OCI-LY1 (cell line): ENCODE measurements at regions not wholly inside any gene's neighbourhood (a gene's known extent, or its start where the extent isn't known, plus 50 kb on each side); places are given as distances from the start of the nearest gene placed in this dataset.

ENCODE experiments used
- H2AFZ ChIP-seq: fragments of 200-600 bp; sonication (generic), shearing (Covaris generic); 2 replicates; pipeline ENCODE4 v1.6.0; 2014; ENCODE audit warnings: antibody characterized with exemption, mild to moderate bottlenecking, low read length
- H3F3A ChIP-seq: fragments of 200-600 bp; sonication (generic), shearing (Covaris generic); 2 replicates; pipeline ENCODE4 v1.6.0; 2014; ENCODE audit warnings: mild to moderate bottlenecking, antibody characterized with exemption, low read length, moderate library complexity; ENCODE audit not compliant: insufficient read depth
- H3K27ac ChIP-seq: fragments of 200-600 bp; sonication (generic); 2 replicates; pipeline ENCODE4 v1.5.1; 2014; ENCODE audit warnings: low read length, mixed run types, mild to moderate bottlenecking, low read depth; ENCODE audit not compliant: poor library complexity, severe bottlenecking
- H3K27me3 ChIP-seq: fragments of 200-600 bp; sonication (generic); 2 replicates; pipeline ENCODE4 v1.6.0; 2014; ENCODE audit warnings: antibody characterized with exemption, mild to moderate bottlenecking, low read length, moderate library complexity; ENCODE audit not compliant: insufficient read depth
- H3K36me3 ChIP-seq: fragments of 200-600 bp; sonication (generic); 2 replicates; pipeline ENCODE4 v1.6.1; 2014; ENCODE audit warnings: mild to moderate bottlenecking, antibody characterized with exemption, low read length, moderate library complexity, mixed read lengths; ENCODE audit not compliant: insufficient read depth
- H3K4me1 ChIP-seq: fragments of 200-600 bp; sonication (generic); 2 replicates; pipeline ENCODE4 v1.5.1; 2014; ENCODE audit warnings: mild to moderate bottlenecking, low read length, moderate library complexity; ENCODE audit not compliant: insufficient read depth, severe bottlenecking
- H3K4me2 ChIP-seq: fragments of 200-600 bp; sonication (generic), shearing (Covaris generic); 2 replicates; pipeline ENCODE4 v1.6.1; 2014; ENCODE audit warnings: low read length
- H3K4me3 ChIP-seq: fragments of 200-600 bp; sonication (generic); 2 replicates; pipeline ENCODE4 v1.5.1; 2014; ENCODE audit warnings: low read length, low read depth, mild to moderate bottlenecking, mixed read lengths; ENCODE audit not compliant: poor library complexity, severe bottlenecking
- H3K79me2 ChIP-seq: fragments of 200-600 bp; shearing (Covaris generic); 2 replicates; pipeline ENCODE4 v1.6.1; 2016; ENCODE audit warnings: mixed run types, low read length, mixed read lengths; ENCODE audit not compliant: insufficient read depth
- H3K9ac ChIP-seq: fragments of 200-600 bp; sonication (generic), shearing (Covaris generic); 2 replicates; pipeline ENCODE4 v1.6.1; 2014; ENCODE audit warnings: mild to moderate bottlenecking, low read length, mixed read lengths
- H3K9me2 ChIP-seq: fragments of 200-600 bp; sonication (generic), shearing (Covaris generic); 2 replicates; pipeline ENCODE4 v1.6.1; 2014; ENCODE audit warnings: low read depth, mild to moderate bottlenecking, low read length, mixed read lengths
- H3K9me3 ChIP-seq: fragments of 200-600 bp; shearing (Covaris generic); 2 replicates; pipeline ENCODE4 v1.6.1; 2014; ENCODE audit warnings: low read length, mixed read lengths
- H4K20me1 ChIP-seq: fragments of 200-600 bp; sonication (generic), shearing (Covaris generic); 2 replicates; pipeline ENCODE4 v1.6.0; 2016; ENCODE audit warnings: mild to moderate bottlenecking, low read length; ENCODE audit not compliant: insufficient read depth
- CTCF ChIP-seq: fragments of 200-600 bp; sonication (generic), shearing (Covaris generic); IDR thresholded peaks from 2 replicates; pipeline ENCODE4 v1.5.1; 2017; ENCODE audit warnings: mild to moderate bottlenecking, antibody characterized with exemption, low read length, moderate library complexity, mixed read lengths
- EZH2 ChIP-seq: fragments of 200-600 bp; sonication (generic), shearing (Covaris generic); IDR thresholded peaks from 2 replicates; pipeline ENCODE4 v1.8.0; 2017; ENCODE audit warnings: borderline replicate concordance, mixed run types, mild to moderate bottlenecking, antibody characterized with exemption, low read length, moderate library complexity, mixed read lengths

- Histone ChIP-seq H2AFZ (no peak overlapping the region), H3K79me2 (no peaks in the 10 kb centered on the region), H3K4me3 (no peak overlapping the region), H3K36me3 (no peaks in the 10 kb centered on the region), H3K9me3 (no peaks in the 10 kb centered on the region), H3K27ac (no peak overlapping the region), H3K27me3 (no peaks in the 10 kb centered on the region), H4K20me1 (no peaks in the 10 kb centered on the region), H3K9me2 (no peaks in the 10 kb centered on the region), H3K9ac (no peak overlapping the region), H3K4me2 (no peak overlapping the region), H3F3A (no peaks in the 10 kb centered on the region), H3K4me1 (no peaks in the 10 kb centered on the region)
- TF ChIP-seq CTCF: no peak
- TF ChIP-seq EZH2: no peak
Observed at GRCh38 chr1:30657131-30658013, 66.0 kb downstream of the MATN1 start.

- Histone ChIP-seq H3K27me3 (no peaks in the 10 kb centered on the region), H3K4me1 (no peaks in the 10 kb centered on the region), H3K4me3 (no peak overlapping the region), H3K27ac (no peak overlapping the region), H3K4me2 (no peak overlapping the region), H3K9me3 (no peaks in the 10 kb centered on the region), H2AFZ (no peak overlapping the region), H3F3A (no peaks in the 10 kb centered on the region), H4K20me1 (no peaks in the 10 kb centered on the region), H3K79me2 (no peaks in the 10 kb centered on the region), H3K9ac (no peak overlapping the region), H3K9me2 (no peaks in the 10 kb centered on the region), H3K36me3 (no peaks in the 10 kb centered on the region)
- TF ChIP-seq EZH2: no peak
- TF ChIP-seq CTCF: no peak
Observed at GRCh38 chr1:30656171-30656940, 67.0 kb downstream of the MATN1 start.

- H3K4me2 ChIP-seq: no peak overlapping the region
- no peak overlapping the region for H3K9ac ChIP-seq
- no peaks in the 10 kb centered on the region for H3K4me1 ChIP-seq
- no peak overlapping the region for H3K4me3 ChIP-seq
- H3K9me3 ChIP-seq: no peaks in the 10 kb centered on the region
- no peaks in the 10 kb centered on the region for H3F3A ChIP-seq
- H4K20me1 ChIP-seq: no peaks in the 10 kb centered on the region
- no peaks in the 10 kb centered on the region for H3K9me2 ChIP-seq
- H2AFZ ChIP-seq: no peak overlapping the region
- H3K36me3 ChIP-seq: no peaks in the 10 kb centered on the region
- TF ChIP-seq EZH2 (no peak), CTCF (no peak)
- H3K27ac ChIP-seq: no peak overlapping the region
- no peaks in the 10 kb centered on the region for H3K79me2 ChIP-seq
- H3K27me3 ChIP-seq: no peaks in the 10 kb centered on the region
Observed at GRCh38 chr1:30655672-30656071, 67.7 kb downstream of the MATN1 start.
